ENCODE measurements at regions not wholly inside any gene's neighbourhood (a gene's known extent, or its start where the extent isn't known, plus 50 kb on each side); places are given as distances from the start of the nearest gene placed in this dataset.
A peak's percentile ranks its signal among the peaks of the same experiment; 100 is the strongest.

DNA sequence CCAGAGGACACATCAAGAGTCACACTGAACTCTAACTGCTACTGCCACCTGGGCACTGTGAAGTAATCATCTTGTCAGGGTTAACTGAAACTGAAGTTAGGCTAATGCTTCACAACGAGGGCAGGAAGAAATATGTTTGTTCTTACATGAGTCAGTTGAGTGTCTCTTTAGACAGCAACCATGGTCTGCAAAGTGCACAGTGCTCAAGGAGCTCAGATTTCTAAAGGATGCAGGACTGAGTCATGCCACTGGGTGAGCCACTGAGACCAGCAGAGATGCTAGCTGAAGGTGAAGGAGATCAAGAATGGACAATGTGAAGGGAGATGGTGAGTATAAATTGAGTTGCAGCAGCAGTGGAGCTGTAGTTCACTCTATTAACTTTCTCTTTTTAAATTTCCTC lies 76.0 kb upstream of the CTTNBP2 start:
- Histone ChIP-seq H3K9me1 (ENCODE audit: insufficient read depth, low read length) (no peaks in the 10 kb centered on the region), H3K18ac (ENCODE audit: low read depth, low read length) (no peak overlapping the region), H2BK20ac (ENCODE audit: low read depth, low read length) (no peak overlapping the region), H3K4ac (ENCODE audit: low read depth, low read length) (no peak overlapping the region), H3K4me2 (ENCODE audit: low read depth, low read length) (no peak overlapping the region), H3K4me3 (ENCODE audit: insufficient read depth, low read depth, low read length) (no peak overlapping the region), H2AK5ac (ENCODE audit: low read depth, low read length) (no peak overlapping the region), H2AFZ (replicated peaks; ENCODE audit: low read length, poor library complexity) (no peak overlapping the region), H4K91ac (ENCODE audit: insufficient read depth, low read depth, low read length) (no peak overlapping the region), H3K36me3 (ENCODE audit: control insufficient read depth, insufficient read depth, low read length) (no peaks in the 10 kb centered on the region), H3K9me3 (ENCODE audit: control insufficient read depth, insufficient read depth, low read length) (no peaks in the 10 kb centered on the region), H2BK120ac (ENCODE audit: low read depth, low read length) (no peak overlapping the region), H3K23ac (ENCODE audit: low read depth, low read length) (no peak overlapping the region), H3K14ac (replicated peaks; ENCODE audit: low read depth, low read length) (no peak overlapping the region), H3K56ac (ENCODE audit: extremely low read depth, insufficient read depth, low read length) (no peak overlapping the region), H4K5ac (ENCODE audit: low read depth, low read length) (no peak overlapping the region), H3K4me1 (ENCODE audit: control insufficient read depth, insufficient read depth, low read length) (no peaks in the 10 kb centered on the region), H2BK15ac (ENCODE audit: low read depth, low read length) (no peak overlapping the region), H4K8ac (ENCODE audit: low read depth in 2 of 2, low read length in 2 of 2) (no peak overlapping the region), H3K79me1 (ENCODE audit: low read depth in 1 of 2, low read length in 2 of 2) (no peaks in the 10 kb centered on the region), H2AK9ac (replicated peaks; ENCODE audit: low read depth, low read length, poor library complexity) (no peak overlapping the region), H2BK5ac (ENCODE audit: low read depth, low read length, poor library complexity, severe bottlenecking) (no peak overlapping the region), H3K27me3 (ENCODE audit: control insufficient read depth, insufficient read depth, low read length) (no peaks in the 10 kb centered on the region), H4K20me1 (ENCODE audit: insufficient read depth, low read length) (no peaks in the 10 kb centered on the region), H3K27ac (ENCODE audit: insufficient read depth, low read length) (no peak overlapping the region), H3K9ac (ENCODE audit: low read depth, low read length) (no peak overlapping the region)
- intact Hi-C loops (cut with micrococcal nuclease) (no loop called here), in situ Hi-C loops (cut with MboI; ENCODE audit: low sequenced_read_pairs) (no loop called here), dilution Hi-C loops (cut with HindIII; ENCODE audit: low sequenced_read_pairs, unreplicated experiment) (no loop called here)
- POLR2A ChIA-PET (ENCODE audit: unreplicated experiment) = no interaction called here
- ATAC-seq (ENCODE audit: low read depth) (peak; percentile 56), DNase-seq (peak; percentile 20)
- no peak for TF ChIP-seq RAD21 (IDR thresholded peaks at IDR 0.05; ENCODE audit: low read length)
- TF ChIP-seq MAZ (IDR thresholded peaks at IDR 0.05; ENCODE audit: borderline replicate concordance, low read depth, low read length) = no peak
- TF ChIP-seq POLR2A (IDR thresholded peaks at IDR 0.05; ENCODE audit: low read depth, low read length) = no peak
- TF ChIP-seq MAFK (IDR thresholded peaks at IDR 0.05; ENCODE audit: low read depth, low read length) = no peak
- TF ChIP-seq BHLHE40 (IDR thresholded peaks at IDR 0.05; ENCODE audit: low read depth, low read length) = no peak
- TF ChIP-seq SMC3 (IDR thresholded peaks at IDR 0.05; ENCODE audit: low read depth, low read length) = no peak
- TF ChIP-seq, protein P1, sequence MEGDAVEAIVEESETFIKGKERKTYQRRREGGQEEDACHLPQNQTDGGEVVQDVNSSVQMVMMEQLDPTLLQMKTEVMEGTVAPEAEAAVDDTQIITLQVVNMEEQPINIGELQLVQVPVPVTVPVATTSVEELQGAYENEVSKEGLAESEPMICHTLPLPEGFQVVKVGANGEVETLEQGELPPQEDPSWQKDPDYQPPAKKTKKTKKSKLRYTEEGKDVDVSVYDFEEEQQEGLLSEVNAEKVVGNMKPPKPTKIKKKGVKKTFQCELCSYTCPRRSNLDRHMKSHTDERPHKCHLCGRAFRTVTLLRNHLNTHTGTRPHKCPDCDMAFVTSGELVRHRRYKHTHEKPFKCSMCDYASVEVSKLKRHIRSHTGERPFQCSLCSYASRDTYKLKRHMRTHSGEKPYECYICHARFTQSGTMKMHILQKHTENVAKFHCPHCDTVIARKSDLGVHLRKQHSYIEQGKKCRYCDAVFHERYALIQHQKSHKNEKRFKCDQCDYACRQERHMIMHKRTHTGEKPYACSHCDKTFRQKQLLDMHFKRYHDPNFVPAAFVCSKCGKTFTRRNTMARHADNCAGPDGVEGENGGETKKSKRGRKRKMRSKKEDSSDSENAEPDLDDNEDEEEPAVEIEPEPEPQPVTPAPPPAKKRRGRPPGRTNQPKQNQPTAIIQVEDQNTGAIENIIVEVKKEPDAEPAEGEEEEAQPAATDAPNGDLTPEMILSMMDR (conservative IDR thresholded peaks at IDR 0.05; ENCODE audit: low read depth, low read length) = no peak
- no peak for TF ChIP-seq CEBPB (IDR thresholded peaks at IDR 0.05; ENCODE audit: low read depth, low read length)
- TF ChIP-seq, protein P2, sequence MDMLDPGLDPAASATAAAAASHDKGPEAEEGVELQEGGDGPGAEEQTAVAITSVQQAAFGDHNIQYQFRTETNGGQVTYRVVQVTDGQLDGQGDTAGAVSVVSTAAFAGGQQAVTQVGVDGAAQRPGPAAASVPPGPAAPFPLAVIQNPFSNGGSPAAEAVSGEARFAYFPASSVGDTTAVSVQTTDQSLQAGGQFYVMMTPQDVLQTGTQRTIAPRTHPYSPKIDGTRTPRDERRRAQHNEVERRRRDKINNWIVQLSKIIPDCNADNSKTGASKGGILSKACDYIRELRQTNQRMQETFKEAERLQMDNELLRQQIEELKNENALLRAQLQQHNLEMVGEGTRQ (IDR thresholded peaks at IDR 0.05; ENCODE audit: low read depth, low read length) = no peak
- no peak for TF ChIP-seq FOS (IDR thresholded peaks at IDR 0.05; ENCODE audit: low read depth, low read length)
- TF ChIP-seq RFX5 (IDR thresholded peaks at IDR 0.05; ENCODE audit: low read depth, low read length) = no peak
- no CpG with 5 or more reads among the region's 1 CpG for WGBS, 2 experiments (ENCODE audit: extremely low coverage in 2 of 2, insufficient read length in 1 of 2)
- BruUV-seq (replicated peaks) = no TSS peak
- CTCF ChIA-PET = no interaction called here

Data from IMR-90 (cell line).